ENCODE measurements at regions not wholly inside any gene's neighbourhood (a gene's known extent, or its start where the extent isn't known, plus 50 kb on each side); places are given as distances from the start of the nearest gene placed in this dataset.
A peak's percentile ranks its signal among the peaks of the same experiment; 100 is the strongest.

DNA sequence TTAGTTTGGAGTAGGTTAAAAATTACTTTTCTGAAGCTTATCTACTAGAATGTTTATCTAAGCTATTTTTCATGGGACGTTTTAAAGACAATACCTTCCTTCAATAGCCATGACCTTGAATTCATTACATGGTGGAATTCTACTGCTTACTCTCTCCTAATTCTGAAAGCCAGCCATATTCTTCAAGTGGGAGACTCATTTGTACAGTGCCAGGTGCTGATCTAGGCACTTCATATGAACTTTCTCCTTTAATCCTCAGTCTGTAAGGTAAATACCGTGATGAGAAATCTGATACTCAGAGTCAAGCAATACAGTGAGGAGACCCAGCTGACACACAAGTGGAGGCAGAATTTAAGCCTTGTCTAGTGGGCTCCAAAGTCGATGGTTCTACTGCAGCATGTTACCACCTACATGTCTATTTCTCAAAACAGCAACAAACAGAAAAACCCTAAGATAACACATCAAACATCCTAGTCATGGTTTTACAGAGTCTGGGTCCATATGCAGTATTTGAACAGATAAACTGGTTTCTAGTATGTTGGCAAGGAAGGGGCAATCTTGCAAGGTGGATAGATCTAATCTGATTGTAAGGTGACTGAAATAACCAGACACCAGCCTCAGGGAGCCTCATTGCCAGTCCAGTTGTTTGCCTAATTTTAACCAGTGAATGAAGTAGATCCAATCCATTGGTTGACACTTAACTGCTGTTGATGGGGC lies 243.7 kb downstream of the PIK3R1 start (continued):
- TF ChIP-seq, protein P1, sequence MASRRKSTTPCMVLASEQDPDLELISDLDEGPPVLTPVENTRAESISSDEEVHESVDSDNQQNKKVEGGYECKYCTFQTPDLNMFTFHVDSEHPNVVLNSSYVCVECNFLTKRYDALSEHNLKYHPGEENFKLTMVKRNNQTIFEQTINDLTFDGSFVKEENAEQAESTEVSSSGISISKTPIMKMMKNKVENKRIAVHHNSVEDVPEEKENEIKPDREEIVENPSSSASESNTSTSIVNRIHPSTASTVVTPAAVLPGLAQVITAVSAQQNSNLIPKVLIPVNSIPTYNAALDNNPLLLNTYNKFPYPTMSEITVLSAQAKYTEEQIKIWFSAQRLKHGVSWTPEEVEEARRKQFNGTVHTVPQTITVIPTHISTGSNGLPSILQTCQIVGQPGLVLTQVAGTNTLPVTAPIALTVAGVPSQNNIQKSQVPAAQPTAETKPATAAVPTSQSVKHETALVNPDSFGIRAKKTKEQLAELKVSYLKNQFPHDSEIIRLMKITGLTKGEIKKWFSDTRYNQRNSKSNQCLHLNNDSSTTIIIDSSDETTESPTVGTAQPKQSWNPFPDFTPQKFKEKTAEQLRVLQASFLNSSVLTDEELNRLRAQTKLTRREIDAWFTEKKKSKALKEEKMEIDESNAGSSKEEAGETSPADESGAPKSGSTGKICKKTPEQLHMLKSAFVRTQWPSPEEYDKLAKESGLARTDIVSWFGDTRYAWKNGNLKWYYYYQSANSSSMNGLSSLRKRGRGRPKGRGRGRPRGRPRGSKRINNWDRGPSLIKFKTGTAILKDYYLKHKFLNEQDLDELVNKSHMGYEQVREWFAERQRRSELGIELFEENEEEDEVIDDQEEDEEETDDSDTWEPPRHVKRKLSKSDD (CRISPR knock-in tag; IDR thresholded peaks at IDR 0.05; ENCODE audit: low read depth): no peak
- no peak for TF ChIP-seq MED13 (CRISPR knock-in tag; IDR thresholded peaks at IDR 0.05)
- TF ChIP-seq, protein P2, sequence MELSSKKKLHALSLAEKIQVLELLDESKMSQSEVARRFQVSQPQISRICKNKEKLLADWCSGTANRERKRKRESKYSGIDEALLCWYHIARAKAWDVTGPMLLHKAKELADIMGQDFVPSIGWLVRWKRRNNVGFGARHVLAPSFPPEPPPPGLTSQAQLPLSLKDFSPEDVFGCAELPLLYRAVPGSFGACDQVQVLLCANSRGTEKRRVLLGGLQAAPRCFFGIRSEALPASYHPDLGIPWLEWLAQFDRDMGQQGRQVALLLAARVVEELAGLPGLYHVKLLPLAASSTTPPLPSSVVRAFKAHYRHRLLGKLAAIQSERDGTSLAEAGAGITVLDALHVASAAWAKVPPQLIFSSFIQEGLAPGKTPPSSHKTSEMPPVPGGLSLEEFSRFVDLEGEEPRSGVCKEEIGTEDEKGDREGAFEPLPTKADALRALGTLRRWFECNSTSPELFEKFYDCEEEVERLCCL (CRISPR knock-in tag; IDR thresholded peaks at IDR 0.05; ENCODE audit: borderline replicate concordance): no peak
- TF ChIP-seq SMAD1 (CRISPR knock-in tag; IDR thresholded peaks at IDR 0.05; ENCODE audit: borderline replicate concordance, low read depth): no peak
- TF ChIP-seq ZKSCAN1 (IDR thresholded peaks at IDR 0.05; ENCODE audit: low read length): no peak
- peak; percentile 77; the same call in 1 of the 2 replicates for TF ChIP-seq SOX5 (CRISPR knock-in tag; IDR thresholded peaks at IDR 0.05; ENCODE audit: borderline replicate concordance)
- TF ChIP-seq, protein P3, sequence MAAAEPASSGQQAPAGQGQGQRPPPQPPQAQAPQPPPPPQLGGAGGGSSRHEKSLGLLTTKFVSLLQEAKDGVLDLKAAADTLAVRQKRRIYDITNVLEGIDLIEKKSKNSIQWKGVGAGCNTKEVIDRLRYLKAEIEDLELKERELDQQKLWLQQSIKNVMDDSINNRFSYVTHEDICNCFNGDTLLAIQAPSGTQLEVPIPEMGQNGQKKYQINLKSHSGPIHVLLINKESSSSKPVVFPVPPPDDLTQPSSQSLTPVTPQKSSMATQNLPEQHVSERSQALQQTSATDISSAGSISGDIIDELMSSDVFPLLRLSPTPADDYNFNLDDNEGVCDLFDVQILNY (CRISPR knock-in tag; conservative IDR thresholded peaks at IDR 0.05): no peak
- no peak for TF ChIP-seq ZNF709 (CRISPR knock-in tag; IDR thresholded peaks at IDR 0.05)
- TF ChIP-seq, protein P4, sequence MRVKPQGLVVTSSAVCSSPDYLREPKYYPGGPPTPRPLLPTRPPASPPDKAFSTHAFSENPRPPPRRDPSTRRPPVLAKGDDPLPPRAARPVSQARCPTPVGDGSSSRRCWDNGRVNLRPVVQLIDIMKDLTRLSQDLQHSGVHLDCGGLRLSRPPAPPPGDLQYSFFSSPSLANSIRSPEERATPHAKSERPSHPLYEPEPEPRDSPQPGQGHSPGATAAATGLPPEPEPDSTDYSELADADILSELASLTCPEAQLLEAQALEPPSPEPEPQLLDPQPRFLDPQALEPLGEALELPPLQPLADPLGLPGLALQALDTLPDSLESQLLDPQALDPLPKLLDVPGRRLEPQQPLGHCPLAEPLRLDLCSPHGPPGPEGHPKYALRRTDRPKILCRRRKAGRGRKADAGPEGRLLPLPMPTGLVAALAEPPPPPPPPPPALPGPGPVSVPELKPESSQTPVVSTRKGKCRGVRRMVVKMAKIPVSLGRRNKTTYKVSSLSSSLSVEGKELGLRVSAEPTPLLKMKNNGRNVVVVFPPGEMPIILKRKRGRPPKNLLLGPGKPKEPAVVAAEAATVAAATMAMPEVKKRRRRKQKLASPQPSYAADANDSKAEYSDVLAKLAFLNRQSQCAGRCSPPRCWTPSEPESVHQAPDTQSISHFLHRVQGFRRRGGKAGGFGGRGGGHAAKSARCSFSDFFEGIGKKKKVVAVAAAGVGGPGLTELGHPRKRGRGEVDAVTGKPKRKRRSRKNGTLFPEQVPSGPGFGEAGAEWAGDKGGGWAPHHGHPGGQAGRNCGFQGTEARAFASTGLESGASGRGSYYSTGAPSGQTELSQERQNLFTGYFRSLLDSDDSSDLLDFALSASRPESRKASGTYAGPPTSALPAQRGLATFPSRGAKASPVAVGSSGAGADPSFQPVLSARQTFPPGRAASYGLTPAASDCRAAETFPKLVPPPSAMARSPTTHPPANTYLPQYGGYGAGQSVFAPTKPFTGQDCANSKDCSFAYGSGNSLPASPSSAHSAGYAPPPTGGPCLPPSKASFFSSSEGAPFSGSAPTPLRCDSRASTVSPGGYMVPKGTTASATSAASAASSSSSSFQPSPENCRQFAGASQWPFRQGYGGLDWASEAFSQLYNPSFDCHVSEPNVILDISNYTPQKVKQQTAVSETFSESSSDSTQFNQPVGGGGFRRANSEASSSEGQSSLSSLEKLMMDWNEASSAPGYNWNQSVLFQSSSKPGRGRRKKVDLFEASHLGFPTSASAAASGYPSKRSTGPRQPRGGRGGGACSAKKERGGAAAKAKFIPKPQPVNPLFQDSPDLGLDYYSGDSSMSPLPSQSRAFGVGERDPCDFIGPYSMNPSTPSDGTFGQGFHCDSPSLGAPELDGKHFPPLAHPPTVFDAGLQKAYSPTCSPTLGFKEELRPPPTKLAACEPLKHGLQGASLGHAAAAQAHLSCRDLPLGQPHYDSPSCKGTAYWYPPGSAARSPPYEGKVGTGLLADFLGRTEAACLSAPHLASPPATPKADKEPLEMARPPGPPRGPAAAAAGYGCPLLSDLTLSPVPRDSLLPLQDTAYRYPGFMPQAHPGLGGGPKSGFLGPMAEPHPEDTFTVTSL (CRISPR knock-in tag; IDR thresholded peaks at IDR 0.05; ENCODE audit: borderline replicate concordance): no peak
- TF ChIP-seq CREB1 (IDR thresholded peaks at IDR 0.05): no peak
- 0 out of 2 replicates have a peak, but pooled peaks have one; percentile 39 for TF ChIP-seq CREB1 (CRISPR knock-in tag; IDR thresholded peaks at IDR 0.05)
- peak; percentile 44; the same call in 1 of the 2 replicates for TF ChIP-seq HMG20A (CRISPR knock-in tag; IDR thresholded peaks at IDR 0.05; ENCODE audit: borderline replicate concordance)
- TF ChIP-seq, protein P5, sequence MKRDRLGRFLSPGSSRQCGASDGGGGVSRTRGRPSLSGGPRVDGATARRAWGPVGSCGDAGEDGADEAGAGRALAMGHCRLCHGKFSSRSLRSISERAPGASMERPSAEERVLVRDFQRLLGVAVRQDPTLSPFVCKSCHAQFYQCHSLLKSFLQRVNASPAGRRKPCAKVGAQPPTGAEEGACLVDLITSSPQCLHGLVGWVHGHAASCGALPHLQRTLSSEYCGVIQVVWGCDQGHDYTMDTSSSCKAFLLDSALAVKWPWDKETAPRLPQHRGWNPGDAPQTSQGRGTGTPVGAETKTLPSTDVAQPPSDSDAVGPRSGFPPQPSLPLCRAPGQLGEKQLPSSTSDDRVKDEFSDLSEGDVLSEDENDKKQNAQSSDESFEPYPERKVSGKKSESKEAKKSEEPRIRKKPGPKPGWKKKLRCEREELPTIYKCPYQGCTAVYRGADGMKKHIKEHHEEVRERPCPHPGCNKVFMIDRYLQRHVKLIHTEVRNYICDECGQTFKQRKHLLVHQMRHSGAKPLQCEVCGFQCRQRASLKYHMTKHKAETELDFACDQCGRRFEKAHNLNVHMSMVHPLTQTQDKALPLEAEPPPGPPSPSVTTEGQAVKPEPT (CRISPR knock-in tag; IDR thresholded peaks at IDR 0.05; ENCODE audit: low read depth): no peak
- TF ChIP-seq, protein P6, sequence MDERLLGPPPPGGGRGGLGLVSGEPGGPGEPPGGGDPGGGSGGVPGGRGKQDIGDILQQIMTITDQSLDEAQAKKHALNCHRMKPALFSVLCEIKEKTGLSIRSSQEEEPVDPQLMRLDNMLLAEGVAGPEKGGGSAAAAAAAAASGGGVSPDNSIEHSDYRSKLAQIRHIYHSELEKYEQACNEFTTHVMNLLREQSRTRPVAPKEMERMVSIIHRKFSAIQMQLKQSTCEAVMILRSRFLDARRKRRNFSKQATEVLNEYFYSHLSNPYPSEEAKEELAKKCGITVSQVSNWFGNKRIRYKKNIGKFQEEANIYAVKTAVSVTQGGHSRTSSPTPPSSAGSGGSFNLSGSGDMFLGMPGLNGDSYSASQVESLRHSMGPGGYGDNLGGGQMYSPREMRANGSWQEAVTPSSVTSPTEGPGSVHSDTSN (CRISPR knock-in tag; IDR thresholded peaks at IDR 0.05): no peak
- no peak for TF ChIP-seq ZNF235 (CRISPR knock-in tag; IDR thresholded peaks at IDR 0.05; ENCODE audit: borderline replicate concordance)
- no peak for TF ChIP-seq KLF6 (CRISPR knock-in tag; IDR thresholded peaks at IDR 0.05)

Measured in HepG2 (cell line).